ENCODE measurements at regions not wholly inside any gene's neighbourhood (a gene's known extent, or its start where the extent isn't known, plus 50 kb on each side); places are given as distances from the start of the nearest gene placed in this dataset.

DNA sequence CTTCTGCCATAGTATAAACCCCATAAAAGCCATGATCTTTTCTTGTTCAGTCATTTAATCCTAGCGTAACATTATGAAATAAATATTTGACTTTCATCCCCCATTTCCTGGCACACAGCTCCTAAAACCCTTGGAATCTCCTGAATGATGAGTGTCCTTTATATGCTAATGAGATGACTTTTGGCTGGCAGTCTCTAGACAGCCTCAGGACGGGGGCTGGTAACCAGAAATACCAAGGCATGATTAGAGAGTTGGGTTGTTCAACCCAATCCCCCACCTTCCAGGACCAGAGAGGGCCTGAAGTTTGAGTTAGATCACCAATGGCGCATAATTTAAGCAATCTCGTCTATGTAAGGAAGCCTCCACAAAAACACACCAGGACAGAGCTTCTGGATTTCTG is 1246.1 kb upstream of the TENM4 start:
- TF ChIP-seq, protein P1, sequence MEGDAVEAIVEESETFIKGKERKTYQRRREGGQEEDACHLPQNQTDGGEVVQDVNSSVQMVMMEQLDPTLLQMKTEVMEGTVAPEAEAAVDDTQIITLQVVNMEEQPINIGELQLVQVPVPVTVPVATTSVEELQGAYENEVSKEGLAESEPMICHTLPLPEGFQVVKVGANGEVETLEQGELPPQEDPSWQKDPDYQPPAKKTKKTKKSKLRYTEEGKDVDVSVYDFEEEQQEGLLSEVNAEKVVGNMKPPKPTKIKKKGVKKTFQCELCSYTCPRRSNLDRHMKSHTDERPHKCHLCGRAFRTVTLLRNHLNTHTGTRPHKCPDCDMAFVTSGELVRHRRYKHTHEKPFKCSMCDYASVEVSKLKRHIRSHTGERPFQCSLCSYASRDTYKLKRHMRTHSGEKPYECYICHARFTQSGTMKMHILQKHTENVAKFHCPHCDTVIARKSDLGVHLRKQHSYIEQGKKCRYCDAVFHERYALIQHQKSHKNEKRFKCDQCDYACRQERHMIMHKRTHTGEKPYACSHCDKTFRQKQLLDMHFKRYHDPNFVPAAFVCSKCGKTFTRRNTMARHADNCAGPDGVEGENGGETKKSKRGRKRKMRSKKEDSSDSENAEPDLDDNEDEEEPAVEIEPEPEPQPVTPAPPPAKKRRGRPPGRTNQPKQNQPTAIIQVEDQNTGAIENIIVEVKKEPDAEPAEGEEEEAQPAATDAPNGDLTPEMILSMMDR (conservative IDR thresholded peaks at IDR 0.05; ENCODE audit: low read depth, low read length), result no peak
- TF ChIP-seq EZH2 (IDR thresholded peaks at IDR 0.05; ENCODE audit: low read length, unreplicated experiment), result no peak

Measured in PC-3 (cell line).